Skeletal muscle cell (primary cell): ENCODE measurements at regions not wholly inside any gene's neighbourhood (a gene's known extent, or its start where the extent isn't known, plus 50 kb on each side); places are given as distances from the start of the nearest gene placed in this dataset.
A peak's percentile ranks its signal among the peaks of the same experiment; 100 is the strongest.

Experiments used
- DNase-seq: peaks from one replicate; pipeline ENCODE4 v3.0.0-alpha.2; 2010; ENCODE audit warnings: low read depth
- H3K4me3 ChIP-seq: 2 replicates; pipeline ENCODE4 v1.5.1; 2011; ENCODE audit warnings: low read depth, mild to moderate bottlenecking, control low read depth, low read length, moderate library complexity

DNA sequence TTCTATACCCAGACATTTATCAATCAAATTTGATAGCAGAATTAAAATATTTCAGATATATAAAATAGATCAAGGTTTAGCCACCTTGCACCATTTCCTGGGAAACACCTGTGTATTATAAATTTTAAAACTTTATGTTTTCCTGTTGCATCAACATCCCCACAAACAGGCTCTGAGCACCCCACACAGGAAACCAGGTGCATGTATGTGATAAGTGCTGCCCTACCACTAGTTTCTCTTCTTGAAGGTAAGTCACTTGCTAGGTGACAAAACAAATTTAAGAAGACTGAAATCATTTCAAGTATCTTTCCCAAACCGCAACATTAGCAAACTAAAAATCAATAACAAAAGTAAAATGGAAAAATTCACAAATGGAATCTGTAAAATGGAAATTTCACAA, 496.1 kb upstream of the CCDC54 start:
- DNase-seq: no peak
- H3K4me3 ChIP-seq: no peak overlapping the region

DNA sequence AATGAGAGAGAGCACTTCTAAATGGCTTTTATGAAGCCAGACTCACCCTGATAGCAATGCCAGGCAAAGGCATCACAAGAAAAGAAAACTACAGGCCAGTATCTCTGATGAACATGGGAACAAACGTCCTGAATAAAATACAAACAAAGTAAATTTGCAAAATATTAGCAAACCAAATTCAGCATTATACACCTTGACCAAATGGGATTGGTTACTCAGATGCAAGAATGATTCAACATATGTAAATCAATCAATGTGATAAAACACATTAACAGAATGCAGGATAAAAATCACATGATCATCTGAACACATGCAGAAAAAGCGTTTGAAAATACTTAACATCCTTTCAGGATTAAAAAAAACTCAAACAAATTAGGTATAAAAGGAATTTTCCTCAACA, 494.9 kb upstream of the CCDC54 start:
- no peak overlapping the region for H3K4me3 ChIP-seq
- no peak for DNase-seq

DNA sequence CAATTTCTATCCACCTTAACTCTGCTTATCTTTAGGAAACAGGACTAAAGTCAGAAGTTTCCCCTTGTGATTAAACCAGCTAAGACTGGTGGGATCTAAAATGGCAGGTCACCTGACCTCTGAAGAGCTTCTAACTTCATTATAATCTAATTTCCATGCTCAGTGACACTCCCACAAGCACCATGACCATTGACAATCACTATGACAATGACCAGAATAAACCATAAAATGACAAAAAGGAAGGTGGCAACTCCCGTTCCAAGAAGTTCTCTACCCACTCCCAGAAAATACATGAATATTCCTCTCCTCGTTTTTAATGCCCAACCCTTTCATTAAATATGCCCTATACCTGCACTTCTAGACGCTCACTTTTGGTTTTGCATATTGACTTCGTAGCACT, 471.2 kb upstream of the CCDC54 start:
- H3K4me3 ChIP-seq: no peak overlapping the region
- no peak for DNase-seq

DNA sequence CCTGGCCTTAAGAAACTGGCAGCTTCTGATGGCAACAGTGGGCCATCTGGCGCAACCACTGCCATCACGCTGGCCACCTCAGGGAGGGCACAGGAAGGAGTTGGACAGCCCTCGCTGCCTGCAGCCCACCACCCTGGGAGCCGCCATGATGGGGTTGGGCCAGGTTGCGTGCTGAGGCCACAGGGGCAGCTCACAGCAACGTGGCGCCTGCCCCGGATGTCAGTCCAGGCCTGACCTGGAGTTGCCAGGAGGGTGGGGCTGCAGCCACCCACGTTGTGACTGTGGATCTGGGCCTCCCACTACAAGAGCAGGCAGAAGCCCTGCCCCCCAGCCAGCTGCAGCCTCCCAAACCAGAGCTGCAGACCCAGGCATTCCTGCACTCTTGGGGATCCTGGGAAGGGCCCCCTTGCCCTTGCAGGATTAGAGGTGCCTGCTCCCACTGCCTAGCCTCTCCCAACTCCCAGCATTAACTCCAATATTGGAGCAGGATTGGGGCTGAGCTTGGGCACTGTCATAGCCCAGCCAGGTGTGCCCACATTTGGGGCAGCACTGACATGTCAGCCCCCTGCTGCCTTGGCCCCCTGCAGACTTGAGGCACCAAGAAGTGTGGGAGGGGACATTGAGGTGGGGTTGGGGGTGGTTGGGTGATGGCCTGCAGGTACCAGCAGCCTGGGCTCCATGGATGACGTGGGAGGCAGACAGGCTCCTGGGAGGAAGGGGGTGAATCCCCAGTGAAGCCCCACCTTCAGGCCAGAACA, 468.9 kb upstream of the CCDC54 start:
- no peak overlapping the region for H3K4me3 ChIP-seq
- DNase-seq: no peak

DNA sequence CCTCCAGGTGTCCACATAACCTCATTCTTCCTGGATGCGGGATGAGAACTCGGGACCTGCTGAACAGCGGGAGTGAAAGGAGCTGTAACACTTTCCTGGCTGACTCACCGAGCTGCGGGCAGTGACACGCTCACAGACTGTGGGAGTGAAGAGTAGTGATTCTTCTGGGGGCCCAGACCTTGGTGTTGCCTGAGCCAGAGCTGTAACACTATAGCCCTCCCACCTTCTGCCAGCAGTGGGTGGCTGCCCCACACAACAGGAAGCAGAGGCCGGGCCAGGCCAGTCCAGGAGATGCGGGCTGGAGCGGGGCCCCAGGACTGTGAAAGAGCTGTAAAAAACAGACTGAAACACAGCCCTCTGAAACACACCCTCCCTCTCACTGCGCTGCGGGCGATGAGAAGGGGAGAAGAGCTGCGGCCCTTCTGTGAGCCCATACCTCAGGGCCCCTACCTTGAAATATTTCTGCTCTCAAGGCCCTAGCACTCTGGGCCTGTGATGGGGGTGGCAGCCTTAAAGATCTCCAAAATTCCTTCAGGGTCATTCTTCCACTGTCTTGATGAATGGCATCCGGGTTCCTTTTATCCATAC, 464.0 kb upstream of the CCDC54 start:
- H3K4me3 ChIP-seq: no peak overlapping the region
- peak; percentile 12 for DNase-seq

DNA sequence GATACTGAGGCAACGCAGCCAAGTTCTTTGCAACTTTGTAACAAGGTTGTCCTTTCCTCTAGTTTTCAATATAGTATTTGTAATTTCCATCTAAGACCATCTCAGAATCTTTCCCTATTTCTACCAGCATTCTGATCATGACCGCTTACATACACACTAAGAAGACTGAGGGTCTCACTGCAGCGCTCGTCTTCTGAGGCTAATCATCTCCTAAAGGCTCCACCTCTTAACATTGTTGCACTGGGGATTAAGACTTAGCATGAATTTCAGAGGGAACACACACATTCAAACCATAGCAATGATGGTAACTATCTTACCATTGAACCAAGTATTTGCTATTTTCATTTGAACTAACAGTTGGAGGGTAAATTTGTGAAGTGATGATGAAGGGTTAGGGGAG, 463.3 kb upstream of the CCDC54 start:
- H3K4me3 ChIP-seq: no peak overlapping the region
- no peak for DNase-seq

DNA sequence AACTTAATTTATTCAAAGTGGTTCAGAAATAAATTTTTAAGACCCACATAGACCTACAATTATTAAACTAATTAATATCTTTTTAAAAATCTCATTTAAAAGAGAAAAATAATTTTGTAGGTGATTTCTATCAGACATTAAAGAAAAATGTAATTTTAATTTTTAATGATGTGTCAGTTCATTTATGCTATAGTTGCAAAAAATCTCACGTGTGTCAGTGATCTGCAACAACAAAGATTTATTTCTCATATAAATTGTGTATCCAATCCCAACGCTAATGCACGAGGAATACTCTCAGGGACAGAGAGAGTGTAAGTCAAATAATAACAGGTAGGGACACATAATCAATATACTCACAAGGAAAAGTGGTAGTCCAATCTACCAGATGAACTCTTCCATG, 456.6 kb upstream of the CCDC54 start:
- H3K4me3 ChIP-seq: no peak overlapping the region
- DNase-seq: no peak

DNA sequence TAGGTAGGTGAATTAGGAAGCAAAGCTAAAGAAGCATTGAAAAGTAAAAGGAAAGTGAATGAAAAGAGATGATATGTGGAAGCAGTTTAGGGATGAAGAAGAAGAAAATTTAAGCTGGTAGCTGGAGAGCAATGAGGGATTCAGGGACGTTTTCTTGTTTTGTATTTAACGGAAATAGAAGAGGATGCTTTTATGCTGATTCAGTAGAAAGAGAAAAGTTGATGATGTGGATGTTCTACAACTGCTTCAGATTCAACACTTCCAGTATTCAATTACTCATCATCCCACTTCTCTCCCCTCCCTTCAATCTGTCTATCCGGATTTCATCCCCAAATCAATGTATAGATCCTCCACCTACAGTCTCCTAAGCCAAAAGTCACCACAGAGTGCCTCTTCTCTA, 448.2 kb upstream of the CCDC54 start:
- DNase-seq: no peak
- H3K4me3 ChIP-seq: no peak overlapping the region

DNA sequence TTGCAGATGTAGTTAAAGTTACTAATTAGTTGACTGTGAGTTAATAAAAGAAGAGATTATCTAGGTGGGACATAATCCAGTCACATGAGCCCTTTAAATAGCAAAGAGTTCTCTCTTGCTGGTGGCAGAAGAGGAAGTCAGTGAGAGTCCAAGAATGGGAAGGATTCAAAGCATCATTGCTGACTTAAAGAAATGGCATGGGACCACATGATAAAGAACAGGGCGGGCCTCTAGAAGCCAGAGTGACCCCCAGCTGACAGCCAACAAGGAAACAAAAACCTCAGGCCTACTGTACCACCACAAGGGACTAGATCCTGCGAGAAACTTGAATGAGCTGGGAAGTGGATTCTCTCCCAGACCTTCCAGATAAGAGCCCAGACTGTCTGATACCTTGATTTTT, 447.2 kb upstream of the CCDC54 start:
- no peak overlapping the region for H3K4me3 ChIP-seq
- DNase-seq: no peak

DNA sequence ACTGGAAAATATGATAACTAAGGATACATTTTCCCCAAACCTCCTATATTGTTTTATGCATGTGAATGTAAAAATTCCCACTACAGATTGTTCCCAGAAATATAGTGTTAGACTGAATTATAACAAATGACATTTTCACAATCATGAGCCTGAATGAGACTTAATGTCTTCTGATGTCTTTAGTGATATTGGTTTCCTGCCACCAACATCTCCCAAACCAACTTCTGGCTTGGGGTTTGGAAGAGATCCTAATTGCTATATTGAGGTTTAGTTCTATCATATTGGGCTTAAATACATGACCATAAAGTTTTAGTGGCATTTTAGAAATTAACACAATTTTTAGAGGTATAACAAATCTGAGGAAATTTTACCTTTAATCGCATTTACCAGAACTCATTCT, 445.3 kb upstream of the CCDC54 start:
- no peak for DNase-seq
- H3K4me3 ChIP-seq: no peak overlapping the region

DNA sequence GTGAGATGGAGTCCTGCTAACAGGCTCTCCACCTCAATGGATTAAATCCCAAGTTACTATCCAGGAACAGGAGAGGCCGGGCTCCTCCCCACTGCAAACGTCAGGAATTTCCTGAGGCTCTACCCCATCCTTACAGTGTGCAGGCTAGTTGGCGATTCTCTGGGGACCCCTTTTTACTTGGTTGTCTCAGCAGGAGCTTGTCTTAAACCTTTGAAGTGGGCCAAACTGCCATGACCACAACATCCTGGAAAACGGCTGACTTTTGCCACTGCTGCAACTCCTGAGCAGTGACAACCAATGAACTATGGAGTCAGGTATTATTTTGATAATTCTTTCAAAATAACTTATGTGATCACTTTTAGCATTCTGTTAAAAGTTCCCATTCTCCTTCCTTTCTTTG, 440.9 kb upstream of the CCDC54 start:
- DNase-seq: no peak

DNA sequence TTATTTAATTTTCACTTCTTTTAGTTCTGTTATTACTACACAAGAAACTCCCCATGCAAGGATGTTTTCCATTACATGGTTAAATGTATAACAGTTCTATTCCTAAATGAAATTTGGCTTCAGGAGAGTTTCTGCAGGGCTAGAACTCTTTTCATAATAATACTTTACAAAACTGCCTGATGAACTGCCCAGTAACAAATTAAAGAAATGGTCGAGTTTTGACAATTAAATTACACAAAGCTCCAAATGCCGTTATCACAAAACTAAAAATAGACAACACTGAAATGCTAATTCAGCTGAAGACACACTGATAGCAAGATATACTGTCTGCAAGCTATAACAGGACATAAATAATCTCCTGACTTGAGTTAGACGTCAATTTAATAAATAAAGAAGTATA, 435.2 kb upstream of the CCDC54 start:
- no peak for DNase-seq
- H3K4me3 ChIP-seq: no peak overlapping the region

More for the DNA sequence above, 440.9 kb upstream of the CCDC54 start:
- no peak overlapping the region for H3K4me3 ChIP-seq

DNA sequence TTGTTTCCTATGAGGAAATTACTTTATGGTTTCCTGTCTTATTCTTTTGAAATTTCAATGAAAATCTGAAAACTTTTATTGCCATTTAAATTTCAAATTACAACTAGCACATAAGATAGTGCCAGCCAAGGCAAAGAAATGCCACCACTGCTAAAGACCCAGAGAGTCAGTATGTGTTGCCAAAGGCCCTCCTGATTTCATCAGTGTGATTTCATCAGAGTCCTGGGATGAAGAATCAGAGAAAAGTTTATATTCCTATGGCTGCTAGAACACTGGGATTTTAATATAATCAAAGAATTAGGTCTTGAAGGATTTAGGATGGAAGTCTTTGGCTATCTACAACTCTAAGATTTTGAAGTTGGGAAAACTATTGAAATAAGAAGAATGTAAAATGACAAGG, 434.2 kb upstream of the CCDC54 start:
- peak; percentile 10 for DNase-seq
- no peak overlapping the region for H3K4me3 ChIP-seq

DNA sequence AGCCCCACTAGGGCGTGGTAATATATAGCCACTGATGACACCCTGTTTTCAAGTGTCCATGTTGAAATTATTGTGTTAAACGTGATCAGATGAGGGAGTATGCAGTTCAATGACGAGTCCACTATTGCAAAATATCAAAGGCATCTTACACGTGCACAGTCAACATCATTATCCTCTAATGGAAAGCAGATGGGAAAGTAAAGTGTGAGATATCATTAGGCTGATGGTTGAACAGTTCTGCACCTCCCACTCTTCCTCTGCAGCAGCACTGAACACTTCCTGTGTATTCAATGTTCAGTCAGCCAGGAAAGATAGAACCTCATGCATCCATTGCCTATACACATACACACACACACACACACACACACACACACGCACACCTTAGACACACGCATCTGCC, 431.8 kb upstream of the CCDC54 start:
- DNase-seq: peak; percentile 17
- no peak overlapping the region for H3K4me3 ChIP-seq

DNA sequence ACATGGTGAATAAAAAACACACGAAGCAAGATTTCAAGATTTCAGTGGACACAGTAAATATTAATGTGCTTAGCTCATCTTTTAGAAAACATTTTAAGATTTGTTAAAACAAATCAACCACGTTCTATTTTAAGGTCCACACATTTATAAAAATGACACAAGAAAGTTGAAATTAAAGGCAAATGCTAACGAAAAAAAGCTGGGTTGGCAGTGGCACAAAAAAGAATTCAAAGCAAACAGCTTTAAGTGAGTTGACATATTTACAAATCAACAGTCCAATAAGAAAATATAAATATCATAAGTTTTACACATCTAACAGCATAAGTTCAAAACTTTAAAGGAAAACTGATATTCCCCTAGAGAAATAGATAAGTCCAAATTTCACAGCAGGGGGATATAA, 430.4 kb upstream of the CCDC54 start:
- DNase-seq: no peak
- no peak overlapping the region for H3K4me3 ChIP-seq

DNA sequence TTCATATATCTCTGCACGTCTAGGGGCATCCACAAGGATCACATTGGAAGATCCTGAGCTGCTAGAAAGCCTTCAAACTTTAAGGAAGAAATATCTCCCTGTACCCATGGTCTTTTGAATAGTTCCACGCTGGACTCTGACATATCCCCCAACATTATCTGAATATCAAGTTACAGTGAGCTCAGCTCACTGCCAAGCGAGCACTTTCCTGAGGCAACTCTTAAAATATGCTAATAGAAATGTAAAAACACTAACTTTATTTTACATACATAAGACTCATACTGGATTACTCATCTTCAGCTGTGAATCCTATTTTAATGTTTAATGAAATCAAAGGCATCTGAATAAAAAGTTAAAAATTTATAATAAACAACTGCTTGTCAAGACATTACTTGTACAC, 420.2 kb upstream of the CCDC54 start:
- H3K4me3 ChIP-seq: no peak overlapping the region
- DNase-seq: peak; percentile 25

DNA sequence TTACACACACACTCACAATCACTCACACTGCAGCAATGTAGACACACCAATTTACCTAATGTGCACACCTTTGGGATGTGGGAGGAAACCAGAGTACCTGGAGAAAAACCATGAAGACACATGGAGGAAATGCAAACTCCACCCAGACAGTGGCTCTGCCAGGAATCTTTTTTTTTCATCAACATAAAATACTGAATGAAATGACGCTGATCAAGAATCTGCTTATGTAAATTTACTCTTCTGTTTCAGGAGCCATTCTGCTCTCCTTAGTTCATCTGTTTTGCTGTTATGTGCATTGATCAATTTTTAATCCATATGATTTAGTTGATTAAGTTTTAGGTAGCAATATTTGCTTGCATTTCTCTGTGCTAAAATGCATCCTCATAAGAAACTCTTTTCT, 414.2 kb upstream of the CCDC54 start:
- no peak overlapping the region for H3K4me3 ChIP-seq
- no peak for DNase-seq

DNA sequence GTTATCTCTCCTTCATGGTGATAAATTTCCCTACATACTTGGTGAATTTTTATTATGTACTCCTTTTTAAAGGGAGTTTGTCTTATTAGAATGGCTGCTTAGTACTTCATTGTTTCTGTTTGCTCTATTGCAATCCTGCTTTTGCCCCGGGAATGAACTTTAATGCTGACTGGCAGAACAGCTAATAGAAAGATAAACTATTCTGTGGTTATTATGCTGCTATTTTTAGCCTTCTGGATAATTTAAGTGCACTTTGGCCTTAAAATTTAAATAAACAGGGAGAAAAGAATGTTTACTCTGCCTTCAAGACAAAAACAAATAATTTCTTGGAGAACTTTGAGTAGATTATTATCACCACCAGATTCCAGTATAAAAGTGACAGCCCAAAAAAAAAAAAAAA, 413.8 kb upstream of the CCDC54 start:
- DNase-seq: no peak
- no peak overlapping the region for H3K4me3 ChIP-seq

DNA sequence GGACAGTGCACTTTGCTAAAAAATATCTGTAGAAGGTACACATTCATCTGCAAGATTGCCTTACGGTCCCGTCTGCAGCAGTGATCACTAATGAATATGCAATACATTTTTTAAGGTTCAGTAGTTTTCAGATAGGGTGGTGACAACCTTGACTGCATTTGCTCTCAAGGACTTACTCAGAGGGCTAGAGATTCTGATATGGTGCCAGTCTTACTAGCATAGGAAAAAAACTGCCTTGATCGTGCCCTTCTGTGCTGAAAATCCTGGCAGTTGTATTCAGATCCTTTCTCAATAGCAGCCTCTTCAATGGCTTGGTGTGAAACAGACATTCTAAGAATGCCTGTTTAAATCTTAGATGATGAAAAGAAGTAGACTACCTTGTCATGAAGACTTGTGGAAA, 411.9 kb upstream of the CCDC54 start:
- H3K4me3 ChIP-seq: no peak overlapping the region
- DNase-seq: no peak

DNA sequence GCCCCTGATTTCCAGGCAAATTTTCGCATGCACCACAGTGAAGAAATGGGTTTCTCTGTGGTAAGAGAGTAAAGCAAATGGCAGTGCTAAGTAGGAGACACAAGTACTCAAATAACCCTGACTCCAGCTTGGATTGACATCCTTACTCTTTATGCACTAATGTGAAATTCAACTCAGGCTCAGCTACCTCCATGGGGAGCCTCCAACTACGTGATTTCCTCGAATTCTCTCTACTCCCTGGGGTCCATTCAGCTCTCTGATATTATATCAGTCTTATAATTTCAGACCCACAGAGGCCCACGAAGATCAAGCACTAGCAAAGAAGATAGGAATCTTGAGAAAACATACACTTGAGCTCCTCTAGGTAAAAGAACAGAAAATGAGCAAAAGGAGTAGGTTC, 407.6 kb upstream of the CCDC54 start:
- no peak overlapping the region for H3K4me3 ChIP-seq
- no peak for DNase-seq

DNA sequence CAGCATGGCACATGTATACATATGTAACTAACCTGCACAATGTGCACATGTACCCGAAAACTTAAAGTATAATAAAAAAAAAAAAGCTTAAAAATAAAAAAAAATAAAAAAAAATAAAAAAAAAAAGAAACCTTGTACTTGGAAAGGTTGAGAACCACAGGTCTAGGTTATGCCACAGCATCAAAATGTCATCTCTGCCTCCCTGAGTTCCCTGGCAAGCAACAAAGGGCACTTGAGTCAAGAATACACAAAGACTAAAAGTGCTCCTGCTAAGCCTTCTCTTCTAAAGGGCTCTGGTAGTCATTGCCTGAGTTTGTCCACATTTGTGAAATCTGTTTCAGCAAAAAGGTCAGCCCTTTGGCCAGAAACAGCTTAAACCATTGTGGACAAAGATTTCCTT, 395.8 kb upstream of the CCDC54 start:
- DNase-seq: no peak
- H3K4me3 ChIP-seq: no peak overlapping the region

DNA sequence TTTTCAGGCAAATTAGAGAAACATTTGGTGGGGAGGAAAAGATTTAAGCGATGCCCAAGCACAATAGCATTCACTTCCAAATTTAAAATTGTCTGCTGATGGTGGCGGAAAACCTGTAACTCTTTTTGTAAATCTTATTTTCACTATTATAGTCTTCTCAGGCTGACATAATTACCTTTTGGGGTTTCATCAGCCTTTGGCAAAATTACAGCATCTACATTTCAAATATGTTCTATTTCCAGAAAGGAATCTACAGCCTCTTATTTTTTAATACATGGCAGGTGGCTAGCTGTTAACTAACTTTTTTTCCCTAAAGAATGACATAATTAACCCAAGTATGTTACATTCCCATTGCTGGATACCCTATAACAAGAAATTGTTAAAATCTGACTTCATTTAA, 391.5 kb upstream of the CCDC54 start:
- H3K4me3 ChIP-seq: no peak overlapping the region
- no peak for DNase-seq
